ENCODE measurements at regions not wholly inside any gene's neighbourhood (a gene's known extent, or its start where the extent isn't known, plus 50 kb on each side); places are given as distances from the start of the nearest gene placed in this dataset.

- DNase-seq (no peak), ATAC-seq (no peak)
- Histone ChIP-seq H3K4me3 (ENCODE audit: low read length) (no peak overlapping the region), H3K27me3 (ENCODE audit: control insufficient read depth, insufficient read depth) (no peaks in the 10 kb centered on the region), H3K9me3 (ENCODE audit: control insufficient read depth, low read length) (no peaks in the 10 kb centered on the region), H3K27ac (ENCODE audit: low read length) (no peak overlapping the region), H3K4me1 (ENCODE audit: control insufficient read depth, insufficient read depth, low read length) (no peaks in the 10 kb centered on the region)
- WGBS: 93% methylated on average over 2 of the region's 2 CpGs
- intact Hi-C loops (cut with DNase I): no loop called here
These were observed 178.0 kb upstream of the SPOPL start for GRCh38 chr2:138323382-138324067.

DNA sequence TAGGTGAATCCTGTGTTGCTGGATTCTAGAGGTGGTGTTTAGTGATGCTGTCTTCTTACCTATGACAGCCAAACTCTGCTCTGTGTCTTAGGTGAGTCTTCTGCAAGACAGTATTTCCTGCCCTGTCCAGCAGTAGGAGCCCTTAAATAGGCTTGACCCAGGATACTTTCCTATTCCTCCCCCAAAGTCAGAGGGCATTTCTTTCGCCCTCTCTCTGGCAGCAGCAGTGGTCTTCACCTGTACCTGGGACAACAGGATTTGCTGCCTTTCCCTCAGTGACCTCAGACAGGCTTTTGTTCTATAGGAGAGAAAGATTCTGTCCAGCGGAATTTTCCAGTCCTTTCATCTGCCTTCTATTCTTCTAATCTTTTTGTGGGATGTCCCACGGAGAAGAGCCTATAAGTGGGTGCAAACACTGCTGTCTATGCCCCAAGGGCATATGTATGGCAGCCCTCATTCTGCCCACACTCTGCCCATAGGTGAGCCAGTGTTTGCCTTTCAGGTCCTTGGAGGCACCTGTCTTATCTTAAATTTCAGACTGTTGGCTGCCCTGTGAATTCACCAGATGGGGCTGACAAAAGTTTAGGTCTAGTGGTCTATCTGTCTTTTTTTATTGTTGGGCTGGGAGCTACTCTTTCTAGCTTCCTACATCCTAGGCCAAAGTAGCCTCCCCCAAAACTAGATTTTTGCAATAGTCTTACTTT, 177.3 kb upstream of the SPOPL start:
- no peak overlapping the region for H3K4me3 ChIP-seq (ENCODE audit: low read length)
- ATAC-seq (no peak), DNase-seq (no peak)
- 84% methylated on average over 3 of the region's 3 CpGs for WGBS
- intact Hi-C loops (cut with DNase I): no loop called here
- no peaks in the 10 kb centered on the region for H3K4me1 ChIP-seq (ENCODE audit: control insufficient read depth, insufficient read depth, low read length)
- no peaks in the 10 kb centered on the region for H3K9me3 ChIP-seq (ENCODE audit: control insufficient read depth, low read length)
- H3K27me3 ChIP-seq (ENCODE audit: control insufficient read depth, insufficient read depth): no peaks in the 10 kb centered on the region
- no peak overlapping the region for H3K27ac ChIP-seq (ENCODE audit: low read length)

DNA sequence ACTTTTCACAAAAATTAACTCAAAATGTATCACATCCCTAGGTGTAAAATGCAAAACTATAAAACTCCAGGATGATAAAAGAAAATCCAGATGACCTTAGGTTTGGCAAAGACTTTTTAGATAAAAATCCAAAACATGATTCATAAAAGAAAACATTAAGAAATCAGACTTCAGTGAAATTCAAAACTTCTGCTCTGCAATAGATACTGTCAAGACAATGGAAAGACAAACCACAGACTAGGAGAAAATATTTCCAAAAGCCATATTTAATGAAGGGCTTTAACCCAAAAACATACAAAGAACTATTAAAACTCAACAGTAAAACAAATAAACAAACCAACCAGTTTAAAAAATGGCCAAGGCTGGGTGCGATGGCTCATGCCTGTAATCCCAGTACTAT, 173.6 kb upstream of the SPOPL start:
- DNase-seq (no peak), ATAC-seq (no peak)
- no peak overlapping the region for H3K27ac ChIP-seq (ENCODE audit: low read length)
- no peaks in the 10 kb centered on the region for H3K9me3 ChIP-seq (ENCODE audit: control insufficient read depth, low read length)
- intact Hi-C loops (cut with DNase I): no loop called here
- no peaks in the 10 kb centered on the region for H3K27me3 ChIP-seq (ENCODE audit: control insufficient read depth, insufficient read depth)
- H3K4me1 ChIP-seq (ENCODE audit: control insufficient read depth, insufficient read depth, low read length): no peaks in the 10 kb centered on the region
- WGBS: 96% methylated on average over 1 of the region's 1 CpG
- no peak overlapping the region for H3K4me3 ChIP-seq (ENCODE audit: low read length)

GRCh38 chr2:138329162-138329561, 172.4 kb upstream of the SPOPL start:
- H3K9me3 ChIP-seq (ENCODE audit: control insufficient read depth, low read length): no peaks in the 10 kb centered on the region
- WGBS: 93% methylated on average over 3 of the region's 3 CpGs
- H3K27me3 ChIP-seq (ENCODE audit: control insufficient read depth, insufficient read depth): no peaks in the 10 kb centered on the region
- ATAC-seq (no peak), DNase-seq (no peak)
- H3K27ac ChIP-seq (ENCODE audit: low read length): no peak overlapping the region
- no peak overlapping the region for H3K4me3 ChIP-seq (ENCODE audit: low read length)
- no peaks in the 10 kb centered on the region for H3K4me1 ChIP-seq (ENCODE audit: control insufficient read depth, insufficient read depth, low read length)
- intact Hi-C loops (cut with DNase I): no loop called here

DNA sequence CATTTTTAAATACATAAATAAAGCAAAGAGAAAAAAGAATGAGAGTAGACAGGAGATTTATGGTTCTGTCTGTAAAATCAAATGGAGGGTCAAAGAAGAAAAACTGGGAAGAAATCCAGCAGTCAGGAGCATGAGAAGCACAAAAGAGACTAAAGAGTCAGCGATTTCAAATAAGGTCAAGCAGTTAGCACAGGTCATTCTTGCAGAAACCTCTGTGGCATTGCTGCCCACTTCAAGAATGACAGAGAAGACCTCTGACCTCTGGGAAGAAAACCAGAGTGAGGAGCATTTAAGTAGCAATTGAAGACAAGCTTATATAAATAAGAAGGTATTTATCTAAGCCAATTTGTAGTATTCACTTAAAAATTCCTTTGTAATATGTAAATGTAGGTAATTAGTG, 172.0 kb upstream of the SPOPL start:
- no peaks in the 10 kb centered on the region for H3K9me3 ChIP-seq (ENCODE audit: control insufficient read depth, low read length)
- H3K4me1 ChIP-seq (ENCODE audit: control insufficient read depth, insufficient read depth, low read length): no peaks in the 10 kb centered on the region
- intact Hi-C loops (cut with DNase I): no loop called here
- no peak overlapping the region for H3K4me3 ChIP-seq (ENCODE audit: low read length)
- WGBS: 56% methylated on average over 1 of the region's 1 CpG
- DNase-seq: no peak
- H3K27me3 ChIP-seq (ENCODE audit: control insufficient read depth, insufficient read depth): no peaks in the 10 kb centered on the region
- ATAC-seq: no peak
- no peak overlapping the region for H3K27ac ChIP-seq (ENCODE audit: low read length)

DNA sequence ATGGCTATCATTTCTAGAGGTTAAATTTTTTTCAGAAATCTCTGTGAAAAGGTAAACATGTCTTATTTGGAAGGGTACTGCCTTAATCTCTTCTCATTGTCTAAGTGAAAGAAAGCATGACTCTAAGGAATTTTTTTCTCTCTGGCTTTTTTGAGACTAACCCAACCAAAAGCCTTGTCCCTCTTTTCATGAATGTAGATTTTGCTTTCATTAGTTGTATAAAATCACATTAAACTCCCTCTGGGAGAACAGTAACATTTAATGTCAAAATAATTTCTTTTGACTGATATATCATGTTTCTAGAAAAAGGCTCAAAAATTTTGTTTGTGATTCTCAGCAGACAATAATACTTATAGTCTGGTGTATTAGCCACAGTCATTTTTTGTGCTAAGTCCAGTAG, 168.4 kb upstream of the SPOPL start:
- Histone ChIP-seq H3K4me1 (ENCODE audit: control insufficient read depth, insufficient read depth, low read length) (peaks cover 2% of the 10 kb centered on the region), H3K9me3 (ENCODE audit: control insufficient read depth, low read length) (no peaks in the 10 kb centered on the region), H3K4me3 (ENCODE audit: low read length) (no peak overlapping the region), H3K27me3 (ENCODE audit: control insufficient read depth, insufficient read depth) (no peaks in the 10 kb centered on the region), H3K27ac (ENCODE audit: low read length) (no peak overlapping the region)
- no peak for DNase-seq
- intact Hi-C loops (cut with DNase I): no loop called here
- no peak for ATAC-seq

GRCh38 chr2:138333677-138334076, 167.9 kb upstream of the SPOPL start:
- ATAC-seq: no peak
- intact Hi-C loops (cut with DNase I): no loop called here
- no peak overlapping the region for H3K27ac ChIP-seq (ENCODE audit: low read length)
- no peak overlapping the region for H3K4me3 ChIP-seq (ENCODE audit: low read length)
- 86% methylated on average over 1 of the region's 1 CpG for WGBS
- no peaks in the 10 kb centered on the region for H3K27me3 ChIP-seq (ENCODE audit: control insufficient read depth, insufficient read depth)
- DNase-seq: no peak
- H3K9me3 ChIP-seq (ENCODE audit: control insufficient read depth, low read length): no peaks in the 10 kb centered on the region
- peaks cover 2% of the 10 kb centered on the region for H3K4me1 ChIP-seq (ENCODE audit: control insufficient read depth, insufficient read depth, low read length)

- H3K4me3 ChIP-seq (ENCODE audit: low read length): no peak overlapping the region
- no peaks in the 10 kb centered on the region for H3K9me3 ChIP-seq (ENCODE audit: control insufficient read depth, low read length)
- H3K4me1 ChIP-seq (ENCODE audit: control insufficient read depth, insufficient read depth, low read length): peaks cover 2% of the 10 kb centered on the region
- intact Hi-C loops (cut with DNase I): no loop called here
- WGBS: 33% methylated on average over 3 of the region's 3 CpGs
- ATAC-seq (no peak), DNase-seq (peak in 1 of 3 donors; percentile 13)
- no peak overlapping the region for H3K27ac ChIP-seq (ENCODE audit: low read length)
- H3K27me3 ChIP-seq (ENCODE audit: control insufficient read depth, insufficient read depth): no peaks in the 10 kb centered on the region
These were observed 167.2 kb upstream of the SPOPL start for GRCh38 chr2:138334323-138334722.

DNA sequence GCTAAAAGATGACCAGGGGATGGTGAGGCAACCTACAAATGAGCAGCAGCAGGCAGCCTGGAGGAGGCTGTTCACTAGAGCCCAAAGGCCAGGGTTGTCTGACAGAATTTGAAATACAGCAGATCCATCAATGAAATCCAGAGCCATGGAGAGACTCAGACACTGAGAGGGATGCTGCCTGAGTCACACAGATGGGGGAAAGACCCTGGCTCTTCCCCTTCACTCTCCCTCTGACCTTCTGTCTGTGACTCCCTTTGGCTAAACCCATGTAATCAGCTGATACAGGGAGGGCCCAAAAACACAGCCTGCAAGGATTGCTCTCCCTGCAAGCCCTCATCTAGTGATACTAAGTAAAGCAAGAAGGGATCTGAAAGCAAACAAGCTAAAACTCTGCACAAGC, 166.5 kb upstream of the SPOPL start:
- ATAC-seq (no peak), DNase-seq (no peak)
- intact Hi-C loops (cut with DNase I): no loop called here
- Histone ChIP-seq H3K4me1 (ENCODE audit: control insufficient read depth, insufficient read depth, low read length) (peaks cover 2% of the 10 kb centered on the region), H3K9me3 (ENCODE audit: control insufficient read depth, low read length) (no peaks in the 10 kb centered on the region), H3K27me3 (ENCODE audit: control insufficient read depth, insufficient read depth) (no peaks in the 10 kb centered on the region), H3K4me3 (ENCODE audit: low read length) (no peak overlapping the region), H3K27ac (ENCODE audit: low read length) (no peak overlapping the region)

DNA sequence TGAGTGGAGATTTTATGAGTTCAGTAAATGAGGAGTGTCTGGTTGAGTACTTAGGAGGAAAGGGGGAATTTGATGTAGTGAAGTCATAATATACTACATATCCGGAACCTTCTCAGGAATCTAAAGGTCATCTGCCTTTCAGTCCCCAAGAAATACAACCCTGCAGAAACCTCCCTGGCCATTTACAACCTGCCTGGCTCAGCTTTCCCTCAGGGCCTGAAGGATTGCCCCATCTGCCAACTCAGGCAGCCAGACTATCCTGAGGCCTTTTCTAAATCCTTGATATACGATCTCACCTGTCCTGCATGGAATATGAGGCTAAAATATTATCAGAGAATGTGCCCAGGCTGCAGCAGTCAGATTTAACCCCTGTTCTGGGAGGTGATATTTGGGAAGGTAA, 165.4 kb upstream of the SPOPL start:
- no peak overlapping the region for H3K4me3 ChIP-seq (ENCODE audit: low read length)
- DNase-seq: no peak
- intact Hi-C loops (cut with DNase I): no loop called here
- no peak for ATAC-seq
- no peaks in the 10 kb centered on the region for H3K27me3 ChIP-seq (ENCODE audit: control insufficient read depth, insufficient read depth)
- WGBS: 96% methylated on average over 2 of the region's 2 CpGs
- H3K9me3 ChIP-seq (ENCODE audit: control insufficient read depth, low read length): no peaks in the 10 kb centered on the region
- no peak overlapping the region for H3K27ac ChIP-seq (ENCODE audit: low read length)
- peaks cover 2% of the 10 kb centered on the region for H3K4me1 ChIP-seq (ENCODE audit: control insufficient read depth, insufficient read depth, low read length)

- Histone ChIP-seq H3K4me3 (ENCODE audit: low read length) (no peak overlapping the region), H3K4me1 (ENCODE audit: control insufficient read depth, insufficient read depth, low read length) (no peaks in the 10 kb centered on the region), H3K27me3 (ENCODE audit: control insufficient read depth, insufficient read depth) (no peaks in the 10 kb centered on the region), H3K27ac (ENCODE audit: low read length) (no peak overlapping the region), H3K9me3 (ENCODE audit: control insufficient read depth, low read length) (no peaks in the 10 kb centered on the region)
- ATAC-seq: no peak
- intact Hi-C loops (cut with DNase I): no loop called here
- WGBS: 96% methylated on average over 2 of the region's 2 CpGs
- DNase-seq: no peak
These were observed 146.3 kb upstream of the SPOPL start for GRCh38 chr2:138355244-138355643.

GRCh38 chr2:138356178-138356577, 145.4 kb upstream of the SPOPL start:
- no peak for DNase-seq
- WGBS: 34% methylated on average over 4 of the region's 4 CpGs
- peak; percentile 58 to 62 for ATAC-seq
- no peak overlapping the region for H3K4me3 ChIP-seq (ENCODE audit: low read length)
- H3K27ac ChIP-seq (ENCODE audit: low read length): no peak overlapping the region
- H3K27me3 ChIP-seq (ENCODE audit: control insufficient read depth, insufficient read depth): no peaks in the 10 kb centered on the region
- no peaks in the 10 kb centered on the region for H3K9me3 ChIP-seq (ENCODE audit: control insufficient read depth, low read length)
- no peaks in the 10 kb centered on the region for H3K4me1 ChIP-seq (ENCODE audit: control insufficient read depth, insufficient read depth, low read length)
- intact Hi-C loops (cut with DNase I): no loop called here

Data from right cardiac atrium (tissue), 5 donors.